Activated T-cell treated with anti-CD3 and anti-CD28 coated beads, Interleukin-2, amount 50 U/mL, for 48 hours (primary cell): ENCODE measurements at regions not wholly inside any gene's neighbourhood (a gene's known extent, or its start where the extent isn't known, plus 50 kb on each side); places are given as distances from the start of the nearest gene placed in this dataset.

Experiments used
- DNase-seq, 2 experiments: peaks; one replicate each; pipeline ENCODE4 v3.0.0-alpha.2; 2020

DNA sequence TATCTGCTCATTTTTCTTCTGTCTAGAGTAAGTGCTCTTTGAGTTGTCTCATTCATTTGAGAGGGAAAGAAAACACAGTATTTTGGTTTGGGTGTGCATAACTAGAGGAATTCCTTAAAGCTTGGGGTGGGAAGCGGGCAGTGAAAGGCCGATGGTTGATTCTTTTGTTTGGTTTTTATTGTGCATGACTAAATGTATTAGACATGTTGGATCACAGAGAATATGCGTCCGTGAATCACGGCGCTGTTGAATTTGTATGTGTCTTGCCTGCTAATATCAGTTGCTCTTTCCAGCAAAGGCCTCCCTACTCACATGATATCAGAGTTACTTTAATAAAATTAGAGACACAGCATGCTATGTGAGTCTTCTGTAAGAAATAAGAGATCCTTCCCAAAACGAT, 180.0 kb downstream of the CHD9NB start:
- DNase-seq, result no peak

DNA sequence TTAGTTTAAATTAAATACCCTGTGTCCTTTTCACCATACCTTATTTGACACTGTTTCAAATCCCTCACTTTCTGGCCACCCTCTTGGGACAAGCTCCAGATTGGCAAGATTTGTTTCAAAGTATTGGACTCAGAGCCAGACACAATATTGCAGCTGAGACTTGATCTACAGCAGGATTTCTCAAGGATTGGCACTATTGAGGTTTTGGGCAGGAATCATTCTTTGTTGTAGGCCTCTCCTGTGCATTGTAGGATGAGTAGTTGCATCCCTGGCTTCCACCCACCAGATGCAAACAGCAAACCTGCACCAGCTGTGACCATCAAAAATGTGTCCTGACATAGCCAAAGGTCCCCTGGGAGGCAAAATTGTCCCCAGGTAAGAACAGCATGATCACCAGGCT, 181.2 kb downstream of the CHD9NB start:
- no peak for DNase-seq

DNA sequence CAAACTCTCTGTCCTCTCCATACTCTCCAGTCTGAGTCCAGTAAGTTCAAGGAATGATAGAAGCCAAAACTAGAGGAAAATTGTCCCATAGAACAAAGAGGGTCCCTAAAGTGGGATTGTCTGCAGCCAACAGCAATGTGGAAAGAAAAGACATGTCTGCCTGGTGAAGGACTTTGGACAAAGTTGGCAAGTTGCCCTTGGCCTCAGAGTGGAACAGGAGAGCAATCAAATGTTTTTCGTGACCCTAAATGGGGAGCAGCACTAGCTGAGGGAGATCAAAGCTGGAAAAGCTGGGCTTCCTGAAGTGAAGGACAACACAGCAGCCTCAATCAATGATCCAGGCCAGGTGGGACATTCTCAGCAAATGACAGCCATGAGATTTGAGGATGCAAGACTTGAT, 183.5 kb downstream of the CHD9NB start:
- DNase-seq, result no peak

DNA sequence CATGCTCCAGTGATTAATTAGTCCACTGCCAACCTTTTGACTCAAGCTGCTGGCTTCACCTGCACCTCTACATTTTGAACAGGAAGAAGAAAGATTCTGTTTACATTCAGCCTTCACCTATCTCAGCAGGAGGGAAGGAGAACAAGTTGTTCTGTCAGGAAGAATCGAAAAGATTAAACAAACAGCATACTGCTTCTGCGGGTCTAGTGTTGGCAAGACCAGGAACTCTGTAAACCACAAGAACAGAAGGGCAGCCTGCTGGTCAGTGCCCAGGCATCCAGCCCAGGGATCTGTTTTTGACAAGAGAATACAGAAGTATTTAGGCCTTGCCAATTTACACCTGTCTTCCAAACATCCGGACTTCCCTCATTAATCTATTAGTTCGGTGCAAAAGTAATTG, 189.7 kb downstream of the CHD9NB start:
- DNase-seq, result no peak

DNA sequence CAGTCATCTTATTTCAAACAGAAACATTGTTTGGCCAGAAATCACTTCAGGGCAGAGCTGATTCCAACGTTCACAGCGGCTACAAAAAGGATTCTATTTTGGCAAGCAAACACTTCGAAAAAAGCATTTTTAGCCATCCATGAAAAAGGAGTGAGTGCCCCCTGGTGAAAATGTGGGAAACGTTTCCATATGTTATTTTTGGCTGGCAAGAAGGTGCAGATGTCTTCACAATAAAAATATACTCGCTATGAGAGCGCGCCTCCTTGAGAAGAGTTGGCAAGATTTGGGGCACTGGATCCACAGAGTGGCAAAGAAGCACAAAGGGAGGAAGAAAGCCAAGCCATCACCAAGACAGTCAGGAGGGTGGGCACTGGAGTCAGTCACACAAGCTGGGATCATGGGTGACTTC, 191.1 kb downstream of the CHD9NB start:
- no peak for DNase-seq

DNA sequence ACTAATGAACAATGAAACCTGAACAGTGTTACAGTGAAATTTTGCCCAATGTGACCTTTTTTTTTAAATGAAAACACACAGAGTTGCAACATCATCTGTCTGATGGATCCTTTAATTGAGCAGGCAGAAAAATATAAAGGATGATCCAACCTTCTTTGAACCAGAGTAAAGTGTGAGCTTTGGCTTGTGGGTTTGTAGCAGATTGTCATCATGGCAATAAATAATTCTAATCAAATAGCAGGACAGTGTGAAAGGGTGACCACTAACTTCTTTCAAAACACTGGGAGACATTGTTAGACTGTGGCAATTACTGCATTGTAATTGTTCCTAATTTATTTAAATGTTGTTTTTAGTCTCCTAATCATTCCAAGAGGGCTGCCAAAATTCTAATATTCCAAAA, 197.2 kb downstream of the CHD9NB start:
- DNase-seq, result no peak

DNA sequence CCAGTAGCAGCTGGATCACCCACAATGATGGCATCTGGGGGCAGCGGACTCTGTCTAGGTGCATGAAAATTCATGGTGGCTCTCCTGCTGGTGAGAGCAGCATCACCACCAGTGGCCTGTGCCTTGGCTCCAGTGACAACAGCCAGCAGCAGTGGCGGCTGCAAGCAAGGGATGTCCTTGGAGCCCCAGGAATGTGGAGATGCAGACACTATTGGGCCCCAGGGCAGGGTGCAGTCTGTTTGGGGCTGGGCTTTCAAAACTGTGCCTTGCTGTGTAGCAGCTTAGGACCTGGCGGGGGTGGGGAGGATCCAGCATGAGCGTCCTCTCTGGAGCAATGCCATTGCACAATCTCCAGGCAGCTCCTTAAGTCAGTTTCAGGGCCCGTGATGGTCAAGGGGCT, 199.7 kb downstream of the CHD9NB start:
- no peak for DNase-seq

GRCh38 chr16:52851211-52851740, 201.4 kb downstream of the CHD9NB start:
- DNase-seq, result no peak

DNA sequence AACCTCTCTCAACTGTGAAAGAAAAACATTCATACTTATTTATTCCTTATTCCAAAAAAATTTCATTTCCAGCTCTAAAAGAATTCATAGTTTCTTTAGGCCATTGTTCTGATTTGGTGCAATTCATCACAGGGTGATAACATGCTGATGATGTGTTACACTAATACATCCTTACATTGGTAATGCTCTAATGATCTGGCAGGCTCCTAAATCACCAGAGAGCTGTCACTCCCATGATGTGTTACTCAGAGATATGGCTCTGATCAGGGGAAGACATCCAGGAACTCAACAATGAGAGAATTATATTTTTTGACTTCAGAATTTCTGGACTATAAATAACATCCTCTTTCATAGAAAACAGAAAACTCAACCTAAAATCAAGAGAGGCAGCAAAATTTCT, 209.3 kb downstream of the CHD9NB start:
- no peak for DNase-seq

DNA sequence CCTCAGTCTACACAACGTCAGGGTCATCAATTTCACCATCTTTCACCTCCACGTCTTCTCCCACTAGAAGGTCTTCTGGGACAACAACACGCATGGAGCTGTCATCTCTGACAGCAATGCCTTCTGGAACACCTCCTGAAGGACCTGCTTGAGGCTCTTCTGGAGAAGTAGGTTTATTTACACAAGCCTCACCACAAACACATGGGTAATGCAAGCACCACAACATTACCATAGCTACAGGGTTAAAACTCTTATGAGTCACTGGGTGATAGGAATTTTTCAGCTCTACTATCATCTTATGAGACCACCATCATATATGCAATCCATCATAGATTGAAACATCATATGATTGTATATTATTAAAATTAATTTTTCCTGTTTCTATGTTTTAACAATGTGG, 215.4 kb downstream of the CHD9NB start:
- DNase-seq, result no peak

- DNase-seq, result no peak
Observed at GRCh38 chr16:52834736-52835465, 217.8 kb downstream of the CHD9NB start.

GRCh38 chr16:52832771-52833170, 219.9 kb downstream of the CHD9NB start:
- no peak for DNase-seq

- DNase-seq, result no peak
Observed at GRCh38 chr16:52827456-52827855, 225.2 kb downstream of the CHD9NB start.

- no peak for DNase-seq
Observed at GRCh38 chr16:52825892-52826291, 226.8 kb downstream of the CHD9NB start.

- DNase-seq, result no peak
Observed at GRCh38 chr16:52819808-52820207, 232.9 kb downstream of the CHD9NB start.

DNA sequence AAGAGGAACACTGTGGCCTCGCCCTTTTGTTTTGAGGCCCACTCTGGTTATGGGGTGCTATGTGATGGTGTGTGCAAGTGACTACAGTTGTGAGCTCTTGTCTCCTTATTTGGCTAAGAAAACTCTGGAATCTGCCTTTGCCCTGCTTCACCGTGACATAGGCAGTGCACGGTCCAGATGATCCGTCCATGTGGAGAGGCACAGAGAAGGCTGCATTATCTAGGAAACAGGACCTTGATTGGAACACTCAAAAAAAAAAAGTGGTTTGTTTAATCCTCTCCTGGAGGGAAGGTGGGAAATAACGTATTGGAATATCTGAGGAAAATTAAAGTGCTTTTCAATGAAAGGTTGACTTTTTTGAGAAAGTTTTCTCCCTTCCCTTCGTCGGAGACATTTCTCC, 233.3 kb downstream of the CHD9NB start:
- DNase-seq, result no peak

DNA sequence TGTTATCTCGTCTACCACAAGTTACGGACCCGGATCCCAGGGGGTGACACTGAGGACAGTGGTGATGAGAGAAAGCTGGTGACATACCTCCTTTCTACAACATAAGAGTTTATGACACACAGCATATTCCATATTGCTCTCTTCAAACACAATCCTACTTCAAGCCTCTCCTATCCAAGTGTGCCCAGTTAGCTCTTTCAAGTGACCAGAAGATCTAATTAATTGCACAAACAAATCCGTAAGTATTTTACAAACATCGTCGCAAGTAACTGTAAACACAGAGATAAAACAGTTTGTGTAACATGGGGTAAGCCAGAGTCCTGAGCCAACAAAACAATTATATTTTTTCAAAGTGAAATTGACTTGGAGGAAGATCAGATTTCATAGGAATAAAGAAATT, 235.0 kb downstream of the CHD9NB start:
- no peak for DNase-seq

DNA sequence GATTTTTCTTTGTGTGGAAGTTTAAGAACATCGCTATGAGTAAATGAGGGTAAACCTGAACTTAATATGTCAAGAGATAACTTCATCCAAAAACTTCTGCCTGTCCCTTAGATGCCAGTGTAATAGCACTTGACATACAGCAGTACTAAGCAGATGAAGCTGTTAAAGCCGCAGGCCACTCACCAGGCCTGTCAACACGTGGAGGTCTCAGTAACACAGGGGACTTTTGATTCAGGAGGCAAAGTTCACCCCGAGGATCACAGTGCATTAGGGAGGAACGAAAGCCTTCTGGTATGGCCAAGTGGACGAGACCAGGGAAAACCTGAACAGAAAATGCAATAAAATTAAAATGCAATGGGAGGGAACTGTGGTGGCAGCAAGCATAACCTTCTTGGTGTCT, 235.7 kb downstream of the CHD9NB start:
- no peak for DNase-seq

DNA sequence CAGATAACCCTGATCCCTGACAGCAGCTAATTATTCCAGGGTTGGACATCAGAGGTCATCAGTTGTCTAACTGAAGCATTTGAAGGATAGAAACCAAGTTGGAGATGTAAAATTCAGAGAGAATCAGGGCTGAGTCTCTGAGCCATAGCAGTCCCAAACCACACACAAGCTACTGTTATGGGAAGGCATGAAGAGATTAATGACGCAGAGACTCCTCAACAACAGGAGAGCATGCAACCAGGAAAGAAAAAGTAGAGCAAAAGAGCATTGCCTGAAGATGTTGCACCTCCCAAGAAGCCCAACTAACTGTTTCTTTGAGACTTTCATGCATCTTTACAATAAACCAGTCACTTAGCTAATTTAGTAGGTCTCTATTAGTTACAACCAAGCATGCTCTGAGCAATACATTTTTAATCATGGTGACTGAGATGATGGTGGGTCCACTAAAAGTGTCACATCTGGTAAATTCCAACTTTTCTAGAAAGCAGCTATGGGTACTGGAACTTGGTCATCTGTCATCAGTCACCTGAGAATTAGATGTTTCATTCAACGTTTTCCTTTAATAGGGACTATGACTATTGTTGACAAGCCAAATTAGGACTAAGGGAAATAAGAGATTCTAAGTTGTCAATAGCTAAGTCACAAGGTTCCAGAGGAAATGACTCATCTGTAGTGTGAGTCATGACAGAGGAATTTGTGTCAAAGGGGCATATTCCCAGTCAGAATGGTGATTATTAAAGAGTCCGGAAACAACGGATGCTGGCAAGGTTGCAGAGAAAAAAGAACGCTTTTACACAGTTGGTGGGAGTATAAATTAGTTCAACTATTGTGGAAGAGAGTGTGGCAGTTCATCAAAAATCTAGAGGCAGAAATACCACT, 239.8 kb downstream of the CHD9NB start:
- DNase-seq, result no peak

DNA sequence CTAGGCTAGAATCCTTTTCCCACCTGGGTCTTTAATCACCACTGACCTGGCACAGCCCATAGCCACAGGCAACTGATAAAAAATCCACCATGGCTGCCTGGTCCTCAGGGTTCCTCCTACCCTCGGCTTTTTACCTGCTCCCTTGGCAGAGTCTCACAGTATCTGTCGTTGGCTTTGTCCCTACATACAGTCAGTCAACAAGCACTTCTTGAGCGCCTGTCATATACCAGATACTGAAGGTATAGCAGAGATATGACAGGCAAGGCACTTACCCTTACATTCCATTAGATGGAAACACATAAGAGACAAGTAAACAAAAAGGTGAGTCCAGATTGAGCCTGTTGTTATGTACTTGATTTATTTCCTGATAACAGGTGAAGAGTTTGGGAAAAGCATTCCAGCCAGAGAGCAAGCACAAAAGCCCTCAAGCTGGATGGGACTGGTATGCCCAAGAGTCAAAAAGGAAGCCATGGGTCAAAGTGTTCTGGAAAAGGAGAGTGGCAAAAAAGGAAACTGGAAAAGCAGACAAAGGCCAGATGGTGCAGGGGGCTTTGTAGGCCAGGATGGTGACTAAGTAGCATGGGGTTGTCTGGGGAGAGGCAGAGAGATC, 247.0 kb downstream of the CHD9NB start:
- no peak for DNase-seq

GRCh38 chr16:52800432-52800831, 252.3 kb downstream of the CHD9NB start:
- no peak for DNase-seq

GRCh38 chr16:52799149-52799548, 252.2 kb upstream of the TOX3 start:
- no peak for DNase-seq

GRCh38 chr16:52787709-52788108, 240.8 kb upstream of the TOX3 start:
- no peak for DNase-seq

DNA sequence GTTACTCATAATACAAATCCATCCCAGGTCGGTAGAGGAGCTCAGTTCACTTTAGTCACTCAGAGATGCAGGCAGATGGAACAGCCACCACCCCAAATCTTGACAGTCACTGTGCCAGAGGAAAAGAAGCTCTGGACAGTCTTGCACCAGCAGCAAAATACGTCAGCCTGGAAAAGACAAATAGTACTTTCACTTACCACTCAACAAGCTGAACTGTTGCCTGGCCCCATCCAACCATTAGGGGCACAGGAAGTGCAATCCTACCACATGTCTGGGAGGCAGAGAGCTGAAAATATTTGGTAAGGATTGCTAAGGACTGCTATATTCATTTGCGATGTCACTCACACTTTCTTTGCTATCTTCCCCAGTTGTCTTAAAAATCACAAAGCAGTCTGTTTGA, 239.1 kb upstream of the TOX3 start:
- DNase-seq, result no peak
